OCI-M2 (cell line): ENCODE measurements at regions not wholly inside any gene's neighbourhood (a gene's known extent, or its start where the extent isn't known, plus 50 kb on each side); places are given as distances from the start of the nearest gene placed in this dataset.

ENCODE experiments used
- DNase-seq: peaks from one replicate; lab custom pipeline; 2025; ENCODE audit not compliant: unreplicated experiment; lab: John Stamatoyannopoulos, UW

- no peak for DNase-seq
Observed at GRCh38 chr13:88071371-88071770, 400.2 kb downstream of the SLITRK5 start.

GRCh38 chr13:88074794-88075510 is 403.8 kb downstream of the SLITRK5 start:
- no peak for DNase-seq

- DNase-seq, result no peak
Observed at GRCh38 chr13:88085036-88085435, 413.9 kb downstream of the SLITRK5 start.

GRCh38 chr13:88086577-88086976 is 415.4 kb downstream of the SLITRK5 start:
- no peak for DNase-seq

- no peak for DNase-seq
Observed at GRCh38 chr13:88097541-88097940, 426.4 kb downstream of the SLITRK5 start.

GRCh38 chr13:88103824-88104223 is 432.7 kb downstream of the SLITRK5 start:
- DNase-seq, result no peak

GRCh38 chr13:88104576-88104975 is 433.4 kb downstream of the SLITRK5 start:
- DNase-seq, result no peak

GRCh38 chr13:88107570-88107969 is 436.4 kb downstream of the SLITRK5 start:
- no peak for DNase-seq

GRCh38 chr13:88112526-88112925 is 441.4 kb downstream of the SLITRK5 start:
- DNase-seq, result no peak

- DNase-seq, result no peak
Observed at GRCh38 chr13:88115976-88116375, 444.8 kb downstream of the SLITRK5 start.

GRCh38 chr13:88118952-88119351 is 447.8 kb downstream of the SLITRK5 start:
- DNase-seq, result no peak

GRCh38 chr13:88124142-88124541 is 453.0 kb downstream of the SLITRK5 start:
- DNase-seq, result no peak

- DNase-seq, result no peak
Observed at GRCh38 chr13:88125055-88125454, 453.9 kb downstream of the SLITRK5 start.

- no peak for DNase-seq
Observed at GRCh38 chr13:88136098-88136790, 465.1 kb downstream of the SLITRK5 start.

- DNase-seq, result no peak
Observed at GRCh38 chr13:88142653-88143052, 471.5 kb downstream of the SLITRK5 start.

- DNase-seq, result no peak
Observed at GRCh38 chr13:88144580-88144979, 473.4 kb downstream of the SLITRK5 start.

- no peak for DNase-seq
Observed at GRCh38 chr13:88153353-88153752, 482.2 kb downstream of the SLITRK5 start.

GRCh38 chr13:88154001-88154400 is 482.8 kb downstream of the SLITRK5 start:
- DNase-seq, result no peak

- no peak for DNase-seq
Observed at GRCh38 chr13:88162076-88162702, 491.0 kb downstream of the SLITRK5 start.

GRCh38 chr13:88176231-88176630 is 505.1 kb downstream of the SLITRK5 start:
- DNase-seq, result no peak

GRCh38 chr13:88183440-88183839 is 512.3 kb downstream of the SLITRK5 start:
- no peak for DNase-seq

GRCh38 chr13:88188986-88189385 is 517.8 kb downstream of the SLITRK5 start:
- DNase-seq, result no peak
